ENCODE measurements at regions not wholly inside any gene's neighbourhood (a gene's known extent, or its start where the extent isn't known, plus 50 kb on each side); places are given as distances from the start of the nearest gene placed in this dataset.

GRCh38 chr13:74036373-74036772 is 97.8 kb downstream of the KLF12 start:
- H3K36me3 Mint-ChIP-seq (ENCODE audit: low read depth): peaks cover 3% of the 10 kb centered on the region
- DNase-seq (no peak), ATAC-seq (no peak)
- peaks cover 36% of the 10 kb centered on the region for H3K4me1 Mint-ChIP-seq
- peak overlapping the region; percentile 88 for H3K27ac Mint-ChIP-seq
- H3K4me3 Mint-ChIP-seq: no peak overlapping the region
- no peaks in the 10 kb centered on the region for H3K9me3 ChIP-seq (ENCODE audit: control insufficient read depth, low read length, poor library complexity, severe bottlenecking)
- no peaks in the 10 kb centered on the region for H3K27me3 Mint-ChIP-seq

GRCh38 chr13:74035896-74036295 is 98.3 kb downstream of the KLF12 start:
- Mint-ChIP-seq H3K4me3 (no peak overlapping the region), H3K27me3 (no peaks in the 10 kb centered on the region), H3K27ac (no peak overlapping the region), H3K4me1 (peaks cover 32% of the 10 kb centered on the region), H3K36me3 (ENCODE audit: low read depth) (peaks cover 3% of the 10 kb centered on the region)
- no peaks in the 10 kb centered on the region for H3K9me3 ChIP-seq (ENCODE audit: control insufficient read depth, low read length, poor library complexity, severe bottlenecking)
- no peak for DNase-seq
- ATAC-seq: no peak

DNA sequence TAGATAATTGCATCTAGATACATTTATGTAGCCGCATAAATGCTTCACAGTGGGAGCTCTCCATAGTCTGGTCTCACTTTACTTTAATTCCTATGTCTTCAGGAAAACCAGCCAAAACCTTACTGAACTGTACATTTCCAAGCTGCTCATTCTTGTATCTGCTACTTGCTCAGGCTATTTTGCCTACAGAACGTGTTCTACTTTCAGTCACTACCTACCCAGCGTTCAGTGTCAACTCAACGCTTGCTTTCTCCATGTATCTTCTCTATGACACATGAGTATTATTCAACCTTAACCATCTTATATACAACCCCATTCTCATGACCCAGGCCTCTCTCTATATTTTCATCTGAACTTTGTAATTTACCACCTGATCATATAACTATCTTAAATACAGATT is 101.9 kb downstream of the KLF12 start:
- Mint-ChIP-seq H3K4me1 (peaks cover 29% of the 10 kb centered on the region), H3K4me3 (no peak overlapping the region), H3K27me3 (no peaks in the 10 kb centered on the region), H3K36me3 (ENCODE audit: low read depth) (peaks cover 3% of the 10 kb centered on the region), H3K27ac (no peak overlapping the region)
- no peak for DNase-seq
- no peak for ATAC-seq
- no peaks in the 10 kb centered on the region for H3K9me3 ChIP-seq (ENCODE audit: control insufficient read depth, low read length, poor library complexity, severe bottlenecking)

- H3K4me3 Mint-ChIP-seq: peak overlapping the region; percentile 90
- H3K27me3 Mint-ChIP-seq: no peaks in the 10 kb centered on the region
- peak overlapping the region; percentile 96 for H3K27ac Mint-ChIP-seq
- ATAC-seq (peak; percentile 29), DNase-seq (no peak)
- H3K36me3 Mint-ChIP-seq (ENCODE audit: low read depth): peaks cover 3% of the 10 kb centered on the region
- H3K9me3 ChIP-seq (ENCODE audit: control insufficient read depth, low read length, poor library complexity, severe bottlenecking): no peaks in the 10 kb centered on the region
- H3K4me1 Mint-ChIP-seq: peaks cover 39% of the 10 kb centered on the region
Measured at GRCh38 chr13:74027161-74027779, 106.9 kb downstream of the KLF12 start.

GRCh38 chr13:74026753-74027152 is 107.5 kb downstream of the KLF12 start:
- peaks cover 5% of the 10 kb centered on the region for H3K36me3 Mint-ChIP-seq (ENCODE audit: low read depth)
- H3K4me3 Mint-ChIP-seq: peak overlapping the region; percentile 90
- peaks cover 39% of the 10 kb centered on the region for H3K4me1 Mint-ChIP-seq
- peak overlapping the region; percentile 96 for H3K27ac Mint-ChIP-seq
- no peaks in the 10 kb centered on the region for H3K9me3 ChIP-seq (ENCODE audit: control insufficient read depth, low read length, poor library complexity, severe bottlenecking)
- peak; percentile 18 to 49 (median 47) for DNase-seq
- H3K27me3 Mint-ChIP-seq: no peaks in the 10 kb centered on the region
- peak; percentile 97 for ATAC-seq

DNA sequence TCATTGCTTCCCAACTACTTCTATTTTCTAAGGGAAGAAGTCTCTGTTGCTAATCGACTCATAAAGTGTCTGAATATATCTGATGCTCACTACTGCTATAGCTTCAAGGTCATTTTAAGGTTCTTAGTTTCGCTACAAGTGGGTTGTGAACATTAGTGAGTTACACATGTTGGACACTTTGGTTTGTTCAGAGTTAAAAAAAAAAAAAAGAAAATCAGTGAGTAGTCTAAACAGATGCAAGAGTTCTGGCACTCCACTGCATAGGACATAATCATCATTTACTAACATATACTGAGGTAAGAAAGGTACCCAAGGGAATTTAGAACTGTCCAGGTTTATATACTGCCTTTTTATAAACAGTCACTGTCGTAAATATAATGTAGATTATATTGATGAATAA is 108.8 kb downstream of the KLF12 start:
- Mint-ChIP-seq H3K27ac (peak overlapping the region; percentile 85), H3K4me3 (peak overlapping the region; percentile 49), H3K36me3 (ENCODE audit: low read depth) (peaks cover 8% of the 10 kb centered on the region), H3K4me1 (peaks cover 37% of the 10 kb centered on the region), H3K27me3 (no peaks in the 10 kb centered on the region)
- no peak for DNase-seq
- no peak for ATAC-seq
- no peaks in the 10 kb centered on the region for H3K9me3 ChIP-seq (ENCODE audit: control insufficient read depth, low read length, poor library complexity, severe bottlenecking)

GRCh38 chr13:74024856-74025255 is 109.3 kb downstream of the KLF12 start:
- peaks cover 35% of the 10 kb centered on the region for H3K4me1 Mint-ChIP-seq
- peaks cover 8% of the 10 kb centered on the region for H3K36me3 Mint-ChIP-seq (ENCODE audit: low read depth)
- ATAC-seq (peak; percentile 32), DNase-seq (no peak)
- H3K9me3 ChIP-seq (ENCODE audit: control insufficient read depth, low read length, poor library complexity, severe bottlenecking): no peaks in the 10 kb centered on the region
- H3K27ac Mint-ChIP-seq: peak overlapping the region; percentile 85
- peak overlapping the region; percentile 49 for H3K4me3 Mint-ChIP-seq
- H3K27me3 Mint-ChIP-seq: no peaks in the 10 kb centered on the region

DNA sequence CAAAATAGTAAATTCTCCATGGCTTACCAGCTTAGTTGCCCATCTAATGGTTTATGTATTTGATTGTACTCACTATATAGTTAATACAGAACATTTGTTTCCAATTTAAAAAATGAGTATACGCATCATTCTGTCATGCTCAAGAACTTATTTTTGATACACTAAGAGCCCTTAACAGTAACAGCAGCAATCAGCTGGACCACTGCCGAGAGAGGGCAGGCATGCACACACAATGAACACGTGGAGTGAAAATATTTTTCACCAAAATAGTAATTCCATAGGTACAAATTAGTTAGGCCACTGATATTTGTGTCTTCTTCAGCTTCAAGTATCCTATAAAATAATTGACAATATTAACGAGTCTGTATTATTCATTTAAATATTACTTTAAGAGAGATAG is 109.9 kb downstream of the KLF12 start:
- Mint-ChIP-seq H3K4me3 (no peak overlapping the region), H3K4me1 (peaks cover 30% of the 10 kb centered on the region), H3K27ac (peak overlapping the region; percentile 85), H3K36me3 (ENCODE audit: low read depth) (peaks cover 8% of the 10 kb centered on the region), H3K27me3 (no peaks in the 10 kb centered on the region)
- no peaks in the 10 kb centered on the region for H3K9me3 ChIP-seq (ENCODE audit: control insufficient read depth, low read length, poor library complexity, severe bottlenecking)
- ATAC-seq (no peak), DNase-seq (no peak)

DNA sequence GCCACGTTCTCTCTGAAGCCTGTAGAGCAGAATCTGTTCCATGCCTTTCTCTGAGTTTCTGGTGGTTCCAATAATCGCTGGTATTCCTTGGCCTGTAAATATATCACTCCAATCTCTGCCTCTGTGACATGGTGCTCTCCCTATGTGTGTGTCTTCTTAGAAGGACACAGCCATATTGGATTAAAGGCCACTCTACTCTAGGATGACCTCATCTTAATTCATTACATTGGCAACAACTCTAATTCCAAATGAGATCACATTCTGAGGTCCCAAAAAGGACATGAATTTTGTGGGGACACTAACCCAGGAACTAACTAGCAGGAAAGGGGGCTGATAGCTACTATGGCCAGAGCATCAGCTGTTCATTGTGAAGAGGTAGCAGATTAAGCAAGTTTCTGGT is 110.7 kb downstream of the KLF12 start:
- Mint-ChIP-seq H3K27ac (no peak overlapping the region), H3K4me3 (no peak overlapping the region), H3K4me1 (peaks cover 30% of the 10 kb centered on the region), H3K27me3 (no peaks in the 10 kb centered on the region), H3K36me3 (ENCODE audit: low read depth) (peaks cover 8% of the 10 kb centered on the region)
- ATAC-seq: no peak
- H3K9me3 ChIP-seq (ENCODE audit: control insufficient read depth, low read length, poor library complexity, severe bottlenecking): no peaks in the 10 kb centered on the region
- no peak for DNase-seq

GRCh38 chr13:74021505-74021904 is 112.7 kb downstream of the KLF12 start:
- ATAC-seq: no peak
- no peak for DNase-seq
- H3K9me3 ChIP-seq (ENCODE audit: control insufficient read depth, low read length, poor library complexity, severe bottlenecking): no peaks in the 10 kb centered on the region
- peaks cover 25% of the 10 kb centered on the region for H3K4me1 Mint-ChIP-seq
- peaks cover 8% of the 10 kb centered on the region for H3K36me3 Mint-ChIP-seq (ENCODE audit: low read depth)
- H3K27me3 Mint-ChIP-seq: no peaks in the 10 kb centered on the region
- H3K4me3 Mint-ChIP-seq: peak overlapping the region; percentile 21
- H3K27ac Mint-ChIP-seq: no peak overlapping the region

- no peaks in the 10 kb centered on the region for H3K9me3 ChIP-seq (ENCODE audit: control insufficient read depth, low read length, poor library complexity, severe bottlenecking)
- Mint-ChIP-seq H3K4me3 (no peak overlapping the region), H3K36me3 (ENCODE audit: low read depth) (peaks cover 8% of the 10 kb centered on the region), H3K27me3 (no peaks in the 10 kb centered on the region), H3K27ac (no peak overlapping the region), H3K4me1 (peaks cover 22% of the 10 kb centered on the region)
- no peak for DNase-seq
- no peak for ATAC-seq
Measured at GRCh38 chr13:74018062-74018431, 116.2 kb downstream of the KLF12 start.

- Mint-ChIP-seq H3K27me3 (no peaks in the 10 kb centered on the region), H3K27ac (no peak overlapping the region), H3K4me1 (peaks cover 26% of the 10 kb centered on the region), H3K4me3 (no peak overlapping the region), H3K36me3 (ENCODE audit: low read depth) (peaks cover 5% of the 10 kb centered on the region)
- DNase-seq: no peak
- peak; percentile 18 for ATAC-seq
- H3K9me3 ChIP-seq (ENCODE audit: control insufficient read depth, low read length, poor library complexity, severe bottlenecking): no peaks in the 10 kb centered on the region
Measured at GRCh38 chr13:74017301-74018061, 116.7 kb downstream of the KLF12 start.

- DNase-seq (no peak), ATAC-seq (peak; percentile 45)
- no peak overlapping the region for H3K27ac Mint-ChIP-seq
- H3K4me3 Mint-ChIP-seq: no peak overlapping the region
- peaks cover 24% of the 10 kb centered on the region for H3K4me1 Mint-ChIP-seq
- no peaks in the 10 kb centered on the region for H3K27me3 Mint-ChIP-seq
- no peaks in the 10 kb centered on the region for H3K9me3 ChIP-seq (ENCODE audit: control insufficient read depth, low read length, poor library complexity, severe bottlenecking)
- H3K36me3 Mint-ChIP-seq (ENCODE audit: low read depth): no peaks in the 10 kb centered on the region
Measured at GRCh38 chr13:74015137-74015536, 119.1 kb downstream of the KLF12 start.

All from T-helper 17 cell (primary cell).